GM19372 (cell line): ENCODE measurements at regions not wholly inside any gene's neighbourhood (a gene's known extent, or its start where the extent isn't known, plus 50 kb on each side); places are given as distances from the start of the nearest gene placed in this dataset.
"Not testable (repeated sequence)": the region's sequence is repeated elsewhere in the genome, so short reads cannot be mapped to it uniquely, and the experiment has no call there.

Source experiments
- ATAC-seq: cut with Tn5 transposase; IDR thresholded peaks from one replicate; pipeline ENCODE4 v1.9.1; 2021; ENCODE audit warnings: mild to moderate bottlenecking, low read depth, moderate library complexity; ENCODE audit not compliant: unreplicated experiment

- no peak for ATAC-seq
Observed at GRCh38 chr7:91397612-91398011, 133.4 kb downstream of the FZD1 start.

- no peak for ATAC-seq
Observed at GRCh38 chr7:91398341-91398740, 134.1 kb downstream of the FZD1 start.

GRCh38 chr7:91405092-91405788 is 141.0 kb downstream of the FZD1 start:
- ATAC-seq = no peak

- not testable (repeated sequence) for ATAC-seq
Observed at GRCh38 chr7:91405873-91406272, 141.6 kb downstream of the FZD1 start.

- no peak for ATAC-seq
Observed at GRCh38 chr7:91407942-91408341, 143.7 kb downstream of the FZD1 start.

- no peak for ATAC-seq
Observed at GRCh38 chr7:91408388-91409154, 144.3 kb downstream of the FZD1 start.

GRCh38 chr7:91411060-91411459 is 146.8 kb downstream of the FZD1 start:
- ATAC-seq = no peak

- no peak for ATAC-seq
Observed at GRCh38 chr7:91412298-91412697, 148.1 kb downstream of the FZD1 start.

GRCh38 chr7:91414734-91415133 is 150.5 kb downstream of the FZD1 start:
- no peak for ATAC-seq

- ATAC-seq = no peak
Observed at GRCh38 chr7:91416155-91416865, 152.1 kb downstream of the FZD1 start.

- ATAC-seq = no peak
Observed at GRCh38 chr7:91420606-91421005, 156.4 kb downstream of the FZD1 start.

- ATAC-seq = no peak
Observed at GRCh38 chr7:91421018-91421417, 156.8 kb downstream of the FZD1 start.

GRCh38 chr7:91424371-91424770 is 160.1 kb downstream of the FZD1 start:
- ATAC-seq = no peak

GRCh38 chr7:91425149-91425548 is 160.9 kb downstream of the FZD1 start:
- no peak for ATAC-seq

GRCh38 chr7:91427051-91427450 is 162.8 kb downstream of the FZD1 start:
- ATAC-seq = no peak

GRCh38 chr7:91431601-91432000 is 167.4 kb downstream of the FZD1 start:
- no peak for ATAC-seq

GRCh38 chr7:91434836-91435235 is 170.6 kb downstream of the FZD1 start:
- ATAC-seq = no peak

GRCh38 chr7:91435381-91436059 is 171.3 kb downstream of the FZD1 start:
- no peak for ATAC-seq

GRCh38 chr7:91436655-91437054 is 172.4 kb downstream of the FZD1 start:
- ATAC-seq = no peak

GRCh38 chr7:91440198-91440597 is 176.0 kb downstream of the FZD1 start:
- not testable (repeated sequence) for ATAC-seq

GRCh38 chr7:91443862-91444261 is 179.6 kb downstream of the FZD1 start:
- ATAC-seq = no peak
